UCSD-AML1 (cell line): ENCODE measurements at regions not wholly inside any gene's neighbourhood (a gene's known extent, or its start where the extent isn't known, plus 50 kb on each side); places are given as distances from the start of the nearest gene placed in this dataset.
"Not testable (repeated sequence)": the region's sequence is repeated elsewhere in the genome, so short reads cannot be mapped to it uniquely, and the experiment has no call there.

Experiments
- DNase-seq: peaks from one replicate; lab custom pipeline; 2025; ENCODE audit not compliant: unreplicated experiment; lab: John Stamatoyannopoulos, UW

DNA sequence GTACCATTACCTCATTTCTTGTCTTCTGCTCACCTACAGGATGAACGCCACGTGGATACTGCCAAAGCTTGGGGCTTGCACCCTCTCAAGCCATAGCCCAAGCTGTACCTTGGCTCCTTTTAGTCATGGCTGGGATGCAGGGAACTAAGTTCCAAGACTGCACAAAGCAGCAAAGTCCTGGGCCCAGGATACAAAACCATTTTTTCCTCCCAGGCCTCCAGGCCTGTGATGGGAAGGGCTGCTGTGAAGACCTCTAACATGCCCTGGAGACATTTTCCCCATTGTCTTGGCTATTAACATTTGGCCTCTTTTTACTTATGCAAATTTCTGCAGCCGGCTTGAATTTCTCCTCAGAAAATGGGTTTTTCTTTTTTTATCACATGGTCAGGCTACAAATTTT is 795.1 kb upstream of the VRK2 start:
- not testable (repeated sequence) for DNase-seq

- DNase-seq = not testable (repeated sequence)
These were observed 770.2 kb upstream of the VRK2 start for GRCh38 chr2:57276408-57276807.

DNA sequence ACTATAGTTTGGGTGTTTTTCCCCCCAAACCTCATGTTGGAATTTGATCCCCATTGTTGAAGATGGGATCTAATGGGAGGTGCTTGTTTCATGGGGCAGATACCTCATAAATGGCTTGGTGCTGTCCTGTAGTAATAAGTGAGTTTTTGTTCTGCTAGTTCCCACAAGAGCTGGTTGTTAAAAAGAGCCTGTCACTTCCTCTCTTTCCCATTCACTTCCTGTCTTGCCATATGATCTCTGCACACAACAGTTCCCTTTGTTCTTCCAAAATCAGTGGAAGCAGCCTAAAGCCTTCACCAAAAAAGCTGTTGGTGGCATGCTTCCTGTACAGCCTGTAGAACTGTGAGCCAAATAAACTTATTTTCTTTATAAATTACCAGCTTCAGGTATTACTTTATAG is 768.2 kb upstream of the VRK2 start:
- no peak for DNase-seq

GRCh38 chr2:57291209-57291608 is 755.4 kb upstream of the VRK2 start:
- DNase-seq = no peak

DNA sequence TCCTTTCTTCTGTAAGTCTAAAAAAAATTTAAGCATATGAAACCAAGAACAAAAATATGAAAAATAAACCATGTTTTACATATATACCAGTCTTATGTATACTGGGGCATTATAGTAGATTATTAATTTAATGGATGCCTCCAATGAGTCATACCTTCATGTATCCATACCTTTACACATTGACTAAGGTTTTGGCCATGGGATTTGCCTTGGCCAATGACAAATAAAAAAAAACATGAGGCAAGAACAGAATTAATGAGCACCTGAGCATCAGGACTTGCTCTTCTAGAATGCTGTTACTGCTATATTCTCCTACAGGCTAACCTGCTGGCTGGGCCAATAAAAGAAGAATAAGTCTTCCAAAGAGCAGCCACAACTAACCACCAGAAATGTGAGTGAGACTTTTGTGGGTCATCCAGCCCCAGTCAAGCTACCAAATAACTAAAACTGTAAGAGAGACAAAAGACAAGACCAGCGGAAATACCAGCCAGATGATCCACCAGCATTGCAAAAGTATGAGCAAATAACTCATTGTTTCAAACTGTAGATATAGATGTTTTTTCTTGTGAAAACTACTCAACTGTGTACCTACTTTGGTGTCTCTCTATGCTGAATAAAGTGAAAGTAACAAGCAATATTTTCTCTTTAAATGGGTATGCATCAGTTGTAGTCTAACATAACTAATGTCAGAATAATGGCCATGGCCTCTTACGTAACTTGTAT is 749.6 kb upstream of the VRK2 start:
- no peak for DNase-seq

DNA sequence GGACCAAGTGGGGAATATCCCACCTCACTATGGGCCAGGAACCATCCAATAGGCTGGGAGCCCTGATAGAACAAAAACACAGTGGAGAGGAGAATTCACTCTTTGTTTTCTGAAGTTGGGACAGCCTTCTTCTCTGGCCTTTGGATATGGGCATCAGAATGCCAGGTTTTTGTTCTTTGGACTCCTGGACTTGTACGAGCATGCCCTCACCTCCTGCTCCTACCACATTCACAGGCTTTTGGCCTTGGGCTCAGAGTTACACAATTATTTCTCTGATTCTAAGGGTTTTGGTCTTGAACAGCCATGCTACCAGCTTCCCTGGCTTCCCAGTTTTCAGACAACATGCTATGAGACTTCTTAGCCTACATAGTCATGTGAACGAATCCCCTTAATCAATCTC is 732.9 kb upstream of the VRK2 start:
- DNase-seq = no peak

- DNase-seq = no peak
These were observed 731.9 kb upstream of the VRK2 start for GRCh38 chr2:57314682-57315081.

- no peak for DNase-seq
These were observed 716.2 kb upstream of the VRK2 start for GRCh38 chr2:57330447-57330846.

GRCh38 chr2:57333221-57333620 is 713.4 kb upstream of the VRK2 start:
- DNase-seq = no peak

GRCh38 chr2:57343391-57344006 is 703.1 kb upstream of the VRK2 start:
- DNase-seq = no peak

DNA sequence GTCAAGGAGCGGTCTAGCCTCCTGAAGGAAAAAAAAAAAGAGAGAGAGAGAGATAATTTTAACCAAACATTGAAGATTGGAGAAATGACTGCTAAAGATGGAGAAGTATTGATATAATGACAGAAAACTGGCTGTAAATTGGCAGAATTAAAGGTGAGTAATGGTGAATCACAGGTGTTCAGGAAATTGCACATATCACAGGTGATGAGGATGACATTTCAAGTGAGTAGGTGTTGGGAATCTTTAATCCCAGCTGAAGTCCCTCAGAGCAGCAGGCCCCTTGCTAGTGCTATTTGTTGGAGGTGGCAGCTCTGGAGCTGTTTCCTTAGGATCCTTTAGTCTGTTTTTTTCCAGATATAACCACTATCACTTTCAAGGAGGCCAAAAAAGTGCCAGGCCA is 678.4 kb upstream of the VRK2 start:
- DNase-seq = no peak

- DNase-seq = no peak
These were observed 675.6 kb upstream of the VRK2 start for GRCh38 chr2:57370882-57371585.

GRCh38 chr2:57372237-57372984 is 674.2 kb upstream of the VRK2 start:
- no peak for DNase-seq

DNA sequence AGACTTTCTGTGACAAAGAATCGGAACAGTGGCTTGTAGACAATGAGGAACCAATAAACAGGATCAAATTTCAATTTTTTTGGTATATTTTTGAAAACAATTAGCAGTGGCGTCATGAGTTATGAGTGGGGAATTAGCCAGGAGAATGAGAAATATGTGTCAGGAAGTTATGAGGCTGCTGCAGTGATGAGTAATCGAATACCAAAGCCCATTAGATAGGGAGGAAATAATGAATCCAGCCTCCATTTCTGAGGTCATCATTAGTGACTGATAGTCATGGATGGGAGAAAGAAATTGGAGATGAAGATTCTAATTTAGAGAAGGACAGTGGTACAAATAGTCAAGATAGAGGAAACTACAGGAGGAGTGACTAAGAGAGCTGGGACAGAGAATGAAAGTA is 673.1 kb upstream of the VRK2 start:
- DNase-seq = no peak

DNA sequence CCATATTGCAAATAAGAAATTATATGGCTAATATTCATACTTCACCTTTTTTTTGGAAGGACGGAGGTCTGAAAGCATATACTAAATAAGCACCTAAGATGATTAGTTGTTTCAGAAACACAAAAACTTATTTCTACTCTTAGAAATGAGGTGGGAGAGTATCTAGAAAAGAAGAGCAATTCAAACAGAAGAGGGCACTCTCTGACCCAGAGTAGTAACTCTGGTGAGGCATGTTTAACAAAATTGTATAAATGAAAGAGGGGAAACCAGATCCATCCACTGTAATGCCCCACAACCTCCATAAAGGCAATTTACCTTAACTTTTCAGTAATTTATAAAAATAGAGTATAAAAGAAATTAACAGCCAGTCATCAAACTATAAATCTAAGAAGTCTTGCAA is 669.6 kb upstream of the VRK2 start:
- DNase-seq = no peak

GRCh38 chr2:57386305-57386704 is 660.3 kb upstream of the VRK2 start:
- no peak for DNase-seq

- DNase-seq = peak; percentile 47
These were observed 650.1 kb upstream of the VRK2 start for GRCh38 chr2:57396355-57397098.

DNA sequence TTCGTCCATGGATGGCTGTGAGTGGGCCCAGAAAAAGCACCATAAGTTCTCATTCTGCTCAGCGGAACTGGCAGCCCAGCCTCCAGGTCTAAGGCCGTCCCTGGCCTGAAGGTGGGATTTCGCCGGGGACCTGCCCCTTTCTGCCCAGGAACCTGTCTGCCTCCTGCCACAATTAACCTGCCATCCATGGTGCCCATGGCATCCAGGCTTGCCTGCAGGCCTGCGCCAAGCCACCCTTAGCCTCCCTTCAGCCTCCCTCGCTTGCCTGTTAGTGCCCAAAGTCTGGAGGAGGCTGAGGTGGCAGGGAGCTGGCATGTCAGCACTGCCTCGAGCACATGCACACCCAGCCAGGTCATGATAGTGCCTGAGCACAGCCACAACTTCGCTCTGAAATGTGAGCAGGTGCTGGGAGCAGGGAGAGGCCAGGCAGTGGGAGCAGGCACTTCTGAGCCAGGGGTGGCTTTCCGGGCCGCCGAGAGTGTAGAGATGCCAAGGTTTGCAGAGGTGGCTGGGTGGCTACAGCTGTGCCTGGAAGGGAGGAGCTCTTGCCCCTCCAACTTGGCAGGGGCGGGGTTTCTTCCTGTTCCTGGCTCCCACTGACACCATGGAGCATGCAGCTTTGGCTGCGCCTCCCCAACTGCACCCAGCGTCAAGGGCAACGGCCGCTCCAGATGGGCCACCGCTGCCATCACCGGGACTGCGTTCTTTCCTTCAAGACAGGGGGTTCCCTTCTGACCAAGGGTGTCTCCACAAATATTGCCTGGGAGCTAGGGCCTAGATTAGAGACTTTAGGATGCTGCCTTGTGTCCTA is 648.9 kb upstream of the VRK2 start:
- DNase-seq = no peak

GRCh38 chr2:57399057-57399456 is 647.5 kb upstream of the VRK2 start:
- no peak for DNase-seq

DNA sequence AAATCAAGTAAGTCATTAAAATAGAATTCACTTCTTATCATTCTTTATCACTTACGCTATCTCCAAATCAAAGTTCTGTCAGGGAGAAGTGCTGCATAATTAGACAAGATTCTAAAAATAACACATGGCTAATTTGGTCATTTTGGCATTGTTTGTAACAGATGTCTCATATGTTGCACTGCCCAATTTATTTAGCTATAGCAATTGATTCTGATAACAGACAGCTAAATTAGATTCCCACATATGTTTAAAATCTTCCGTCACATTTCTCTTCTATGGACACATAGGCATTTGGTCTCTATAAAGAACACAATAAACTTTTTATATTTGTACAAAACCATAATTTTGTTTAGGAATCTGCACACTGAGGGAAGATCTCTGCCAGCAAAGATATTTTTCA is 644.5 kb upstream of the VRK2 start:
- DNase-seq = no peak
